Right renal pelvis (tissue), 4 donors: ENCODE measurements at regions not wholly inside any gene's neighbourhood (a gene's known extent, or its start where the extent isn't known, plus 50 kb on each side); places are given as distances from the start of the nearest gene placed in this dataset.

Source experiments
- DNase-seq, 4 donors: peaks; one replicate each; pipeline ENCODE4 v3.0.0-alpha.2; 2013; ENCODE audit warnings: low read depth in 4 of 4, low spot score in 3 of 4, missing footprints in 1 of 4

GRCh38 chr6:156725712-156726111 lies 51.5 kb upstream of the ARID1B start:
- DNase-seq = no peak

GRCh38 chr6:156720691-156721685 lies 56.2 kb upstream of the ARID1B start:
- DNase-seq = peak in 1 of 4 donors; percentile 51

- peak in 2 of 4 donors; percentile 44 to 63 for DNase-seq
These were observed 57.2 kb upstream of the ARID1B start for GRCh38 chr6:156719720-156720563.

GRCh38 chr6:156719395-156719719 lies 57.8 kb upstream of the ARID1B start:
- no peak for DNase-seq

GRCh38 chr6:156718647-156719394 lies 58.4 kb upstream of the ARID1B start:
- no peak for DNase-seq

- no peak for DNase-seq
These were observed 59.6 kb upstream of the ARID1B start for GRCh38 chr6:156717542-156717941.

GRCh38 chr6:156715839-156716238 lies 61.3 kb upstream of the ARID1B start:
- no peak for DNase-seq

- no peak for DNase-seq
These were observed 63.6 kb upstream of the ARID1B start for GRCh38 chr6:156713548-156713947.

- DNase-seq = no peak
These were observed 66.7 kb upstream of the ARID1B start for GRCh38 chr6:156710479-156710878.

GRCh38 chr6:156707818-156708217 lies 69.4 kb upstream of the ARID1B start:
- DNase-seq = no peak

GRCh38 chr6:156703719-156704118 lies 73.5 kb upstream of the ARID1B start:
- DNase-seq = no peak

GRCh38 chr6:156701966-156702365 lies 75.2 kb upstream of the ARID1B start:
- DNase-seq = no peak

GRCh38 chr6:156700440-156701057 lies 76.6 kb upstream of the ARID1B start:
- DNase-seq = no peak

- DNase-seq = no peak
These were observed 77.2 kb upstream of the ARID1B start for GRCh38 chr6:156699935-156700334.

- no peak for DNase-seq
These were observed 78.2 kb upstream of the ARID1B start for GRCh38 chr6:156699017-156699421.

- DNase-seq = no peak
These were observed 78.8 kb upstream of the ARID1B start for GRCh38 chr6:156698239-156699016.

- no peak for DNase-seq
These were observed 79.8 kb upstream of the ARID1B start for GRCh38 chr6:156697225-156697830.

GRCh38 chr6:156695742-156696141 lies 81.4 kb upstream of the ARID1B start:
- DNase-seq = no peak

GRCh38 chr6:156694679-156695078 lies 82.5 kb upstream of the ARID1B start:
- no peak for DNase-seq
